NCI-H1417 (cell line): ENCODE measurements at regions not wholly inside any gene's neighbourhood (a gene's known extent, or its start where the extent isn't known, plus 50 kb on each side); places are given as distances from the start of the nearest gene placed in this dataset.
"Not testable (repeated sequence)": the region's sequence is repeated elsewhere in the genome, so short reads cannot be mapped to it uniquely, and the experiment has no call there.

Experiments
- DNase-seq, 3 experiments: peaks; one replicate each; lab custom pipeline; 2025; lab: John Stamatoyannopoulos, UW

DNA sequence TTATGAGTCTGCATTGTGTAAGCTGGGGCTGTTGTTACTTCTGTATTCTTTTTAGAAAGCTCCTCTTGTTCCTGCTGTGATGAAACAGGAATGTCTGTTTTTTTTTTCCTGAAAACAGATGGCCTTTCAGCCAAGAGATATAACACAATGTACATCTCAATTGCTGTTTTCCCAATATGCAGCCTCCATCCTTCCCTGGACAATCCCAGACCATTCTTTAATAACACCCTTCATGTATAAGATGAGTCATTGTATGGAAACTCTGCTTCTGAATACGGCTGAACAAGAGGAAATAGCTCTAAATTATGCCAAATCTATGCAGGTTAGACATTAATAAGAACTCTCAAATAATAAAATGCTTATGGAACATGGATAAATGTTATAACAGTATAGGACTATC lies 60.2 kb upstream of the LRRC4C start:
- no peak for DNase-seq

DNA sequence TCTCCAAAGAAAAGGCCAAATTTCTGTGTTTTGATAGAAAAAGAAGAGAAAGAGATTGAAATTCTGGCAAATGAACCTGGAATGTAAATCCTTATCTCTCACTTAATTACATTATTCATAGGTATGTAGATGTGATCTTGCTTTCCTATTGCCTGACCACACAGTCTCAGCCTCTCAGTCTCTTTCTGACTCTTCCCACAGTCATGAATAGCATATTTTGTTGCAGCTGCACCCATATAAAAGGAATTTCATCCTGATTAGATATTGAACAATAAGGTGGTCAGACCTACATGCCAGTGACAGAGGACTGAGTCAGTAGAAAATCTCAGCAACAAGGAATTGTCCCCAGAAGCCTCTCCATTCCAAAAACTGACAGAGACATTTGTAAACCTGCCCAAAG lies 62.9 kb upstream of the LRRC4C start:
- no peak for DNase-seq

DNA sequence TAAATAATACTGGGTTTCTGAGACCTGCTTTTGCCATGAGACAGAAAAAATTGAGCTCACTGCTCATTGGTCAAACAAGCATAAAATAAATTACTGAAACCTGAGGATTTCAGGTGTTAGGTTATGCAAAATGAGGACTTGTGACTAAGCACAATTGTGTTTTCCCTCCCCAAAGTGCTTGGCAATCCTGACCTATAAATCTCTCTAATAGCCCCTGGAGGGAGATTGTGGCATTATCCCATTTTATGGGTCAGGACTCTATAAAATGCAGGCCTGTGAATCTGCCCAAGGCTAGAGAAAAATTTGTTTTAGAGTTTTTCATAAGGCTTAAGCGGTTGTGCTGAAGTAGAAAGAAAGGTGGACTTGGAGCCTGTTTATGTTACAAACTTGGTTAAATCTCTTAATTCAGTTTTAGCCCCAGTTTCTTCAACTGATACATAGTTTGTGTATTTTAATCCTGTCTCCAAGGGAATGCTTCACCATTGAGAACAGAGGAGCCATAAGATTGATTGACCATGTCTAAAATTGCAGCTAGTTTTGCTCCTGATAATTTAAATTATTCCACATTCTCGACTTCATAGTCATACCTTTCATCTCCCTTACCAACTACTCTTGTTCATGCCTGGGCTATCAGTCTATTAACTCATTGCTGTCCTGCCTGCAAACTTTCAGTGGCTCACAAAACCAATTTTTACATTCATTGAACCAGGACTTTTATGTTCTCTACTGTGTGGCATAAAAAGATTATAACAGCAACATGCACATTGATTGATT lies 63.6 kb upstream of the LRRC4C start:
- no peak for DNase-seq

DNA sequence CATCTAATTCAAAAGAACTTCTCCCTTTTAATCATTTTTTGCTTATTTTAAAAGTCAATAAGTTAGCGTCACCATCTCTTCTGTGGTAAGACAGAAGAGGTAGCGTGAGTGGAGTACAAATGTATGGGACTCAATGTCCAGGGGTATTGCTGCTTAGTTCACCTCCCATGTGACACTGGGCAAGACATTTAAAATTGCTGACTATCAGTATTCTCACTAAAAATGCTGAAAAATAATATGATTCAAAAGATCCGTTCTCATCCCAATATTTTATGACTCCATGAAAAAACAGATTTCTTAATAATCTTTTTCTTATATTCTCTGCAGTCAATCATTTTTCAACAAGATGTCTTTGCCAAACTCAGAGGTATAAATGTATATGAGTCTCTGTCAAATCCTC lies 68.1 kb upstream of the LRRC4C start:
- DNase-seq = no peak

DNA sequence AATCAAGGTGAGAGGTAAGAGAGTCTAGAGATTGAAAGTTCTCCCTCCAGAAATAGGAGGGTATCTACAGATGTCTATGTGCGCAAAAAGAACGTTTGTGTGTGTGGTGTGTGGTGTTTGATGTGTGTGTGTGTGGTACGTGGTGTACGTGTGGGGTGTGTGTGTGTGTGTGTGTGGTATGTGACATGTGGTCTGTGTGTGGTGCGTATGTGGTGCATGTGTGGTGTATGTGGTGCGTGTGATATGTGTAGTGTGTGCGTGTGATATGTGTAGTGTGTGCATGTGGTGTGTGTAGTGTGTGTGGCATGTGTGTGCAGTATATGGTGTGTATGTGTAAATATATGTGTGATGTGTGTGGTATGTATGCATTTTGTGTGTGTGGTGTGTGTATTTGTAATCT lies 73.0 kb upstream of the LRRC4C start:
- DNase-seq = no peak

DNA sequence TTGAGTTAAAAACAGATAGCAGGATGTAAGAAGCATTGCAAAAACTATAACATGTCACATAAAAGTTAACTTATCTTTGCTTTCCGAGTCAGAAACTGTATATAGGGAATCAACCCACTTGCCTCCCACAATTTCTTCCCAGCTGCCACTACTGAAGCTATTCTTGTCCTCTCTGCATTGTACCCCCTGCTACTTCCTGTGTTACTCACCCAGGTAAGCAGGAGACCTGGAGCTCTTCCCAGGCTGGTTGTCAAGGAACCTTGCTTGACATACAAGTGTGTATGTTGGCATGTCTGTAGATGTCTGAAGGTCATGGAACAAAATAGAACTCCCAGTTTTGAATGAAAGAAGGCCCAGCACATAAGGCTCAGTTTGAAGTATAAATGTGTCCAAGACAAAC lies 74.3 kb upstream of the LRRC4C start:
- DNase-seq = no peak

DNA sequence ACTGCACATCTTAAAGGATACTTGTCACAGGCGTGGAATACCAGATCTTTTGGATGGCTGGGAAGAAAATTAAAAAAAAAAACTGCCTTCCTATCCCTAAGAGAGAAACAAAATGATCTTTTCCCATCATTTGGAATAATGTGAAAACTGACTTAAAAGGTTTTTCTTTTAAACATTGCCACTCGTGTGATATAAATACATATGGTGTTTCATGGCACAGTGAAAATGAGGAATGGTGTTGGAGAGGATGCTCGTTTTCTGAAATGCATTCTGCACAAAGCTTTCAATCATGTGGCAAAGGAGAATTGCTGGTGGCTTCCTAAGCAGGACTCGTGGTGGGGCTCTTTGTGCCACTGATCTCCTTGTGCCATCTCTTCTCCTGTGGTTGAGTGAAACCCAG lies 74.9 kb upstream of the LRRC4C start:
- no peak for DNase-seq

DNA sequence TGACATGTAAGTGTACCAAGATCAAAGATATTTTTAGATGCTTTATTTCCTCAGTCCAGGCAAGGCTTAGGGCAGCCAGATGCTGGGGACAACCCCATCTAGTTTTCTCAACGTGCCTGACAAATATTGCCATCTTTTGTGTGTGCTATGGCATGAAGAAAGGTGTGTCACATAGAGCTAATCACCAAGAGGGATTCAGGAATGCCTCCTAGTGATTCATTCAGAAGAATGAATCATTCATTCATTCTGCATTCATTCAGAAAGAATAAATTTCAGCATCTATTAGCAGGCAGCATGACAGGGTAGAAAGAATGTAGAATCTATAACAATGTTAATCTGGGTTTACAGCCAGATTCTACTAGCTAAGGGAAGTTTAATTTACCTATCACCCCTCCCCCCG lies 75.4 kb upstream of the LRRC4C start:
- no peak for DNase-seq

DNA sequence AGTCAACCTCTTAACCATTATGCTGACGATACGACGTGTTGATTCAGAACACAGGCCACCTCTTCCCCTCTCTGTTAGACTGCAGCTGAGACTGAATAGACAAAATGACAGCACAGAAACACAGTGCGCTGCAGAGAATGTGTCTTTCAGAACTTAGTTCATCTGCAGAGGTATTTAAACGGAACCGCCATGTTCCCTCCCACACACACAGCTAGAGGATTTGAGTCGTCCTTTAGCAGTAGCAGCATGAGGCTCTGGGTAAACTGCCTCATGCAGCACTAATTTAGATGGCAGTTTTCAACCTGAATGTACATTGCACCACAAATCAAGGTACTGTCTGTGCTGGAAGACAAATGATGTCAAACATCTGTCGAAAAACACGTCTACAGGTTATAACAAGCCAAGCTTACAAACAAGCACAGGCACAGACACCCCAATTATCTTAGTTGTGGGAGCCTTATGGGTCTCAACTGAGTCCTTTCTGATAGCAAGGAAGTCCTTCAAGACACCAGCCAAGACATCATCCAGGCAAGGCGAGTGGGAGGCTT lies 76.6 kb upstream of the LRRC4C start:
- no peak for DNase-seq

DNA sequence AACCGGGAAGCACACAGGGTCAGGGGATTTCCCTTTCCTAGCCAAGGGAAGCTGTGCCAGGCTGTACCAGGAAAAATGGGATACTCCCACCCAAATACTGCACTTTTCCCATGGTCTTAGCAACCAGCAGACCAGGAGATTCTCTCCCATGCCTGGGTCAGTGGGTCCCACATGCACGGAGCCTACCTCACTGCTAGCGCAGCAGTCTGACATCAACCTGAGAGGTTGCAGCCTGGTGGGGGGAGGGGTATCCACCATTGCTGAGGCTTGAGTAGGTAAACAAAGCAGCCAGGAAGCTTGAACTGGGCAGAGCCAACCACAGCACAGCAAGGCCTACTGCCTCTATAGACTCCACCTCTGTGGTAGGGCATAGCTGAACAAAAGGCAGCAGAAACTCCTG lies 85.5 kb upstream of the LRRC4C start:
- not testable (repeated sequence) for DNase-seq

DNA sequence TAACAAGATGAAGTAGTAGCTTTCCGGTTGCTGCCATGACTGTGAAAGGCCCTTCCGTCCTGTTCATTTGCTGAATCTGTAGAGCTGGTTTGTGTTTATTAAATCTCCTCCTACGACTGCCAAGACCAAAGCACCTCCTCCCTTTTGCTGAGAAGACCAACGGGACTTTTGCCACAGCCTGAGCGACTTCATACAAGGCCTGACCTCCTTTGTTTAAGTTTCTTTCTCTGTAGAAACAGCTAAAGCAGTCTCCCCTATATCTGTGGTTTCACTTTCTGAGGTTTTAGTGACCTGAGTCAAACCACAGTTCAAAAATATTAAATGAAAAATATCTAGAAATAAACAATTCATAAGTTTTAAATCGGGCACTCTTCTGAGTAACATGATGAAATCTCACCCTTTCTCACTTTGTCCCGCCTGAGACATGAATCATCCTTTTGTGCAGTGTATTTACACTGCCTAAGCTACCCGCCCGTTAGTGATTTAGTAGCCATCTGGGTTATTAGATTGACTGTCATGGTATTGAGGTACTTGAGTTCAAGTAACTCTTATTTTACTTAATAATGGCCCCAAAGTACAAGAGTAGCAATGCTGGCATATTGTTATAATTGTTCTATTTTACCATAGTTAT lies 119.1 kb upstream of the LRRC4C start:
- no peak for DNase-seq

DNA sequence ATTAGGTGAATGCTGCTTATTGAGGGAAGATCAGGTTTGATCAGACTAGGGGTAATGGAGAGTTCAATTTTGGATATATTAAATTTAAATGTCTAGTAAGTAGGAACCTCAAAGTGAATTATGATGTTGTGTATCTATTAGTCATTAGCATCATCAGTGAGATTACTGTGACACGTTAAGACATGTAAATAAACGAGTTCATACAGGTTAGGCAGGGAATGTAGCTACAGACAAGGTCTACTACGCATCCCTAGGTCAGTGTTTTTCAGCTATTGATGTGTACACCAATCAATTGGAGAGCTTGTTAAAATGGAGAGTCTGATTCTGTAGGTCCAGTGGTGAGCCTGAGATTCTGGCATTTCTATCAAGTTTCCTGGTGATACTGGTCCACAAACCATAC lies 120.1 kb upstream of the LRRC4C start:
- DNase-seq = no peak

DNA sequence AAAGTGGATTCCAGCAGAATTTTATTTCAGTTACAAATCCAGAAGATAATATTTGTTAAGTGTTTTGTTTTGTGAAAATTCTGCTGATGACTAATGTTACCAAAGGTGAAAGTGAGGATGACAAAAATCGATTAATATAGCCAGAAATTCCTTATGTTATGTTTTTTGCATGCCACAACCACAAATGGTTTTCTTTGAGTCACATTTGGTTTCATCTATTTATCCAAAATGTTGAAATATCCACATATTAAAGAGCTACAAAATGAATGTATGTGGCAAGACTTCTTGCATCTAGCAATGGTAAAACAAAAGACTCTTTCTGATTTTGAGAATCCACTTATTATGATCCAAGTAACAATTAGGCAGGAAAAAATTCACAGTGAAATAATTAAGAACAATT lies 150.1 kb upstream of the LRRC4C start:
- DNase-seq = no peak

DNA sequence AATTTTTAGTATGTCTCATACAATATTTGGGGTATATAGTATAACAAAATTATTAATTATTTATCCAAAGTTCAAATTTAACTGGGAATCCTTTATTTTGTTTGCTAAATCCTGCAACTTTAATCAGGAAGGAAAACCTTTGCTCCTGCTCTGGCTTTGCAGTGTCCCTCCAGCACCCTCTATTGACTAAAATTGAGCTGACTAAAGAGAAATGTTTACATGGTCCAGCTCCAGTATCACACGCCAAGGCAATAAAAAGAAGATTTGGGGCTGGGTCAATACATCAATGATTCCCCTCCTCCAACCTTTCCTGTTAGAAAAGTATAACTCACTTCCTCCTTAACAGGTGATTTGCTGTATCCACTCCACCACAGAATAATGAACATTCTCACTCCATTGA lies 153.0 kb upstream of the LRRC4C start:
- DNase-seq = peak in 1 of 3 experiments; percentile 10

DNA sequence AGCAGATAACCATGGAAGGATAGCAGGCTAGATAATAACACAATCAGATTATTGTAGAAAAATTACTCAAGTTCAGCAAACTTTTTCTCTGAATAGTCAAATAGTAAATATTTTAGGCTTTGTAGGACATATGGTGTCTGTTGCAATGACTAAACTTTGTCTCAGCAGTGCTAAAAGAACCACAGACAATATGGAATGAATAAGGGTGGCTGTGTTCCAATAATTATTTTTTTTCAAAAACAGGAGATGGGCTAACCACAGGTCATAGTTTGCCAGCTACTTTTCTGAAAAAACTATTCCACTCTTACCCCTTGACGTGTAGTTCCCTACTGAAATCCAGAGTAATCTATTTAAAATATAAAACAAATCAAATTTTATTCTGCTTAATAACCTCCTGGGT lies 153.9 kb upstream of the LRRC4C start:
- no peak for DNase-seq

DNA sequence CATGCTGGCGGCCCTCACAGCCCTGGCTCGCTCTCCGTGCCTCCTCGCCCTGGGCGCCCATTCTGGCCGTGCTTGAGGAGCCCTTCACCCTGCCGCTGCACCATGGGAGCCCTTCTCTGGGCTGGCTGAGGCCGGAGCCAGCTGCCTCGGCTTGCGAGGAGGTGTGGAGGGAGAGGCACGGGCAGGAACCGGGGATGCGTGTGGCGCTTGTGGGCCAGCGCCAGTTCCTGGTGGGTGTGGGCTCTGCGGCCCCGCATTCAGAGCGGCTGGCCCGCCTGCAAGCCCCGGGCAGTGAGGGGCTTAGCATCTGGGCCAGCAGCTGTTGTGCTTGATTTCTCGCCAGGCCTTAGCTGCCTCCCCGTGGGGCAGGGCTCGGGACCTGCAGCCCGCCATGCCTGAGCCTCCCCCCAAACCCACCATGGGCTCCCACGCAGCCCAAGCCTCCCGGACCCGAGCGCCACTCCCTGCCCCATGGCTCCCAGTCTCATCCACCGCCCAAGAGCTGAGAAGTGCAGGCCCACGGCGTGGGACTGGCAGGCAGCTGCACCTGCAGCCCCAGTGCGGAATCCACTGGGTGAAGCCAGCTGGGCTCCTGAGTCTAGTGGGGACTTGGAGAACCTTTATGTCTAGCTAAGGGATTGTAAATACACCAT lies 163.4 kb upstream of the LRRC4C start:
- DNase-seq = no peak

DNA sequence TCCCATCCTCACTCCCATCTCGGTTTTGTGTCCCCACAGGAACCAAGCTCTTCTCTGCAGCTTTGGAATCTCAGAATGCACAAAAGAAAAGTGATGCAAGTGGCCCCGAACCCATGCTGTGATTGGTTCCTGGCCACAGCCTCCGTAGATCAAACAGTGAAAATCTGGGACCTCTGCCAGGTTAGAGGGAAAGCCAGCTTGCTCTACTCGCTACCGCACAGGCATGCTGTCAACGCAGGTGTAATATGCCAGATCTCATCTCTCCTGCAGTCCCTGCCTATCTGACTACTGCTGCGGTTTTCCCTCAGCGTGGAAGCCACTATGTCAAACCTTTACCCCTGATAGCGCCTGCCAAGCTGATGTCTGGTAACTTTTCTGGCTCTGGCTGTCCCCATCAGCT lies 200.5 kb upstream of the LRRC4C start:
- DNase-seq = peak in 2 of 3 experiments; percentile 0 to 8

DNA sequence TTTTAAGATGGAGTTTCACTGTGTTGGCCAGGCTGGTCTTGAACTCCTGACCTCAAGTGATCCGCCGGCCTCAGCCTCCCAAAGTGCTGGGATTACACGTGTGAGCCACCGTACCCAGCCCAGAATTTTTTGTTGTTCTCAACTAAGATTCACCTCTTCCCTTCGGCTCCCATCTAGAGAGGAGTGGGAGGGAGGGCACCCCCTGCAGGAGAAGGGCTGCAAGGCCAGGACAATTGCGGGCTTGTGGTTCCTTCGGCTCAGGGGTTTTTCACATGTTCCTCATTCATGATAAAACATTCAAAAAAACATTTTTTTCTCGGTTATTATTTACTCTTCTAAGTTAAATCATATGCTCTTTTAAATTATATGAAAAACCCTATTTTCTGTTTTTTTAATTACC lies 201.1 kb upstream of the LRRC4C start:
- DNase-seq = no peak

DNA sequence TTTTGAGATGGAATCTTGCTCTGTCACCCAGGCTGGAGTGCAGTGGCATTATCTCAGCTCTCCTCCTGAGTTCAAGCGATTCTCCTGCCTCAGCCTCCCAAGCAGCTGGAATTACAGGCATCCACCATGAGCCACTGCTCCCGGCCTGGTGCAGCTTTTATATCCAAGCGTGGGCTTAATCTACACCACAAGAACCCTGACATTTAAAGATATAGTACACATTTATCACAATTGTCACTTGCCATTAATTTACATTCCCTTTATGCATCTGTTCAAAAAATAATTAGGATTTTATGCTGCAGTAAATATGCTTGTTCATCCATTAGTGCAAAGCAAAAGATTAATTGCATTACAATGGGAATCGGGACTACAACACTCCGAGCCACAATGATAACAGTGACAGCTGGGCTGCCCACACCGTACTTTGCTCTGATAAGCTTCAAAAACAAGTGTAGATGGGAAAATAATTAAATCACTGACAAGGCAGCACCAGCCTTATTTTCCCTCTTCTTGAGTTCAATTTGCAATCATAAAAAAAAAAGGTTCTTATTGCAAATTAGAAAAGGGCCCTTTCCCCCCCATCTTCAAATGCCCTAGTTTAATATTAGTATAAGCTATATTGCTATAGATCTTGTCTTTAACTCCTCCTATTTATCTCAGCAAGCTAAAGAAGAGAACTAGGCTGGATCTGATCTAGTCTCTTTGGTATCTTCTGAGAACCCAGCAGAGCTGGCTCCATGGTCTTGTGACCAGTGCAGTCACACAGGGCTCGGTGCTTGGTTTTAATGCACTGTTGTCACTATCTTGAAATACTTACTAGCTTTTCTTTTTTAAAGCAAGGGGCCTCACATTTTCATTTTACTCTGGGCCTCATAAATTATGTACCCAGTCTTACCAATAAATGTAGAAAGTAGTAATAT lies 206.2 kb upstream of the LRRC4C start:
- DNase-seq = no peak

DNA sequence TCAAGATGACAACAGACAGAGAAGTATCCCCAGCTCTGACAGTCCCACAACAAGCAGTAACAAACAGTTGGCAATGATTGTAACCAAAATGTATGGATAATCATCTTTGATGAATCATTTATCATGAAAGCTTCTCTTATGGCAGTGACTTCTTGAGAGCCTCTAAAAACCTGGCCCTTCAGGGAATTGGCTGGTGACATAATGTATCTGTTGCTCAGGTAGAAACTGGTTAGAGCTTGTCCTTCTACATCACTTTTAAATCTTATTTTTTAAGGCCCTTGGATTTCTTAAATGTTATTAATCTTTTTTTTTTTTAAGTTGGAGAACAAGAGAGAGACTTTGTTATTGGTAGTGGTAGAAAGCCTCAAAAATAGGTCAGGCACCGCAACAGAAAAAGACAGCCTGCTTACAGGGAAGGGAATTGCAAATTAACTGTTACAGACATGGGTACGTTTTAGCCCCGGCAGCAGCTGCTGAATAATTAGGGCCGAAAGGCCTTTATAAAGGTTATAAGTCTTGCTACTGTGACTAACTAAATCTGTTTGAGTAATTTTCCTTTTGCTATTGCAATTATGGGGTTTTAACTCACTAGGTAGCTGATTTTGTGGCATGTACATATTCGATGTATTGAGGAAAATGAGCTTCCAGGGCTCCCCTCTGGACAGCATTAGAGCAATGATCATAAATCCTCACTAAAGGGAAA lies 207.7 kb upstream of the LRRC4C start:
- peak in 1 of 3 experiments; percentile 87 for DNase-seq

DNA sequence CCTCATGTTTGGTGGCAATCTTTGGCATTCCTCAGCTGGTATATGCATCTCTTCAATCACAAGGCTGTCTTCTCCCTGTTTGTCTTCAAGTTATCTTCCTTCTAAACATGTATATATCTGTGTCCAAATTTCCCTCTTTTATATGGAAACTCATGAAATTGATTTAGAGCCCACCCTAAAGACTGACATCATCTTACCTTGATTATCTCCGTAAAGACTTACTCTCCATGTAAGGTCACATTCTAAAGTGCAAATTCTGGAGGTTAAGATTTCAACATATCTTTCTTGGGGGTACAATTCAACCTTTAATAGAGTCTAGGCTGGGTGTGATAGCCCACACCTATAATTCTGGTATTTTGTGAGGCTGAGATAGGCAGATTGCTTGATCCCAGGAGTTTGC lies 215.8 kb upstream of the LRRC4C start:
- no peak for DNase-seq
